Keratinocyte (primary cell): ENCODE measurements at regions not wholly inside any gene's neighbourhood (a gene's known extent, or its start where the extent isn't known, plus 50 kb on each side); places are given as distances from the start of the nearest gene placed in this dataset.

Experiments
- CTCF ChIP-seq, 3 experiments: IDR thresholded peaks in 1 of 3; conservative IDR thresholded peaks in 1 of 3; optimal IDR thresholded peaks in 1 of 3; 2 replicates in 2 of 3; 3 replicates in 1 of 3; pipeline versions ENCODE3 to v1.5.1; 2011; ENCODE audit warnings: low read length in 3 of 3, mild to moderate bottlenecking in 3 of 3, moderate library complexity in 2 of 3, control low read depth in 1 of 3, inconsistent platforms in 1 of 3; ENCODE audit not compliant: insufficient read depth in 2 of 3; ENCODE audit errors: extremely low read depth in 1 of 3
- EZH2 ChIP-seq: IDR thresholded peaks from one replicate; pipeline ENCODE4 v1.6.1; 2012; ENCODE audit warnings: inconsistent platforms, mild to moderate bottlenecking, low read length, moderate library complexity

- TF ChIP-seq CTCF (optimal IDR thresholded peaks at IDR 0.05 in 1 of 3, IDR thresholded peaks at IDR 0.05 in 1 of 3, conservative IDR thresholded peaks at IDR 0.05 in 1 of 3; ENCODE audit: extremely low read depth in 1 of 3, insufficient read depth in 2 of 3, low read length in 3 of 3) (no peak), EZH2 (no peak)
Measured at GRCh38 chr9:82445556-82445955, 457.0 kb downstream of the SPATA31D1 start.
